GM12878 (cell line): ENCODE measurements at regions not wholly inside any gene's neighbourhood (a gene's known extent, or its start where the extent isn't known, plus 50 kb on each side); places are given as distances from the start of the nearest gene placed in this dataset.

Source experiments
- ATAC-seq: fragments of 200-7000 bp; cut with Tn5 transposase; 3 replicates; pipeline ENCODE4 v1.9.1; 2020; ENCODE audit warnings: mild to moderate bottlenecking, moderate library complexity
- BruUV-seq: library from RNA; stranded (reverse); fragments of 400-500 nt; replicated peaks from 2 replicates; lab custom pipeline; 2021; lab: Mats Ljungman, UMichigan
- CTCF ChIA-PET: fragments of 300-600 bp; sonication (Branson Sonifier 250); formaldehyde crosslinking; extraction: SDS; loops from one replicate; lab custom pipeline; 2021; ENCODE audit warnings: inconsistent platforms; lab: Yijun Ruan, JAX
- POLR2A ChIA-PET: fragments of 350-600 bp; formaldehyde crosslinking; extraction: SDS; loops from one replicate; lab custom pipeline; 2021; ENCODE audit warnings: inconsistent platforms; lab: Charles Lee
- RAD21 ChIA-PET: fragments of 300-600 bp; sonication (Branson Sonifier 250); formaldehyde crosslinking; loops from one replicate; lab custom pipeline; 2023; ENCODE audit warnings: antibody characterized with exemption; ENCODE audit not compliant: unreplicated experiment; lab: Charles Lee
- SMC1A ChIA-PET: fragments of 300-600 bp; sonication (Branson Sonifier 250); formaldehyde crosslinking; loops from one replicate; lab custom pipeline; 2023; ENCODE audit not compliant: unreplicated experiment, uncharacterized antibody; lab: Charles Lee
- DNase-seq: peaks from one replicate; pipeline ENCODE4 v3.0.0-alpha.2; 2011; ENCODE audit warnings: low read depth, low spot score
- FAIRE-seq: peaks from 3 replicates; lab custom pipeline; 2011; peaks lifted over from hg19 to GRCh38; lab: Jason Lieb, UNC
- H2AFZ ChIP-seq: 2 replicates; pipeline ENCODE4 v1.6.0; 2011; ENCODE audit warnings: low read depth, low read length, control low read depth; ENCODE audit not compliant: control insufficient read depth
- H3K27ac ChIP-seq: 2 replicates; pipeline ENCODE4 v1.5.1; 2011; ENCODE audit warnings: control low read depth; ENCODE audit not compliant: control insufficient read depth, insufficient read depth
- H3K27me3 ChIP-seq, 2 experiments: replicated peaks in 1 of 2; 2 replicates each; pipeline versions ENCODE4 v1.6.0 to v1.6.1; 2011; ENCODE audit warnings: low read length in 1 of 2; ENCODE audit not compliant: control insufficient read depth in 2 of 2, insufficient read depth in 2 of 2
- H3K36me3 ChIP-seq, 2 experiments: 2 replicates each; pipeline ENCODE4 v1.5.1; 2011; ENCODE audit warnings: low read length in 1 of 2; ENCODE audit not compliant: control insufficient read depth in 2 of 2, insufficient read depth in 2 of 2
- H3K4me1 ChIP-seq: 2 replicates; pipeline ENCODE4 v1.6.1; 2011; ENCODE audit warnings: mild to moderate bottlenecking, low read length, moderate library complexity, mixed read lengths; ENCODE audit not compliant: control insufficient read depth, insufficient read depth
- H3K4me2 ChIP-seq: 2 replicates; pipeline ENCODE4 v1.6.0; 2011; ENCODE audit warnings: control low read depth; ENCODE audit not compliant: control insufficient read depth, insufficient read depth
- H3K4me3 ChIP-seq: fragments of 200-600 bp; sonication (generic); 2 replicates; pipeline ENCODE4 v1.5.1; 2016
- H3K79me2 ChIP-seq: 2 replicates; pipeline ENCODE4 v1.6.0; 2011; ENCODE audit warnings: low read length; ENCODE audit not compliant: control insufficient read depth, insufficient read depth
- H3K9ac ChIP-seq: 2 replicates; pipeline ENCODE4 v1.8.0; 2011; ENCODE audit warnings: low read length, control low read depth, mixed read lengths; ENCODE audit not compliant: control insufficient read depth, insufficient read depth
- H3K9me3 ChIP-seq: replicated peaks from 3 replicates; pipeline ENCODE4 v1.5.1; 2011; ENCODE audit warnings: mild to moderate bottlenecking, low read length; ENCODE audit not compliant: control insufficient read depth, insufficient read depth
- H4K20me1 ChIP-seq: 2 replicates; pipeline ENCODE4 v1.6.0; 2011; ENCODE audit not compliant: control insufficient read depth, insufficient read depth
- BRCA1 ChIP-seq: IDR thresholded peaks from 2 replicates; pipeline ENCODE4 v1.6.1; 2011; ENCODE audit warnings: low read depth, low read length, improper control_type of control experiment
- CBX3 ChIP-seq: fragments of 200-600 bp; sonication (generic); IDR thresholded peaks from 2 replicates; pipeline ENCODE4 v1.6.1; 2016; ENCODE audit warnings: low read depth, borderline replicate concordance
- FOXM1 ChIP-seq: IDR thresholded peaks from 2 replicates; pipeline ENCODE4 v1.6.1; 2012; ENCODE audit warnings: low read depth, mild to moderate bottlenecking, inconsistent platforms, low read length, moderate library complexity
- GATAD2B ChIP-seq: fragments of 450-650 bp; conservative IDR thresholded peaks from 2 replicates; pipeline ENCODE4 v1.6.1; 2017; ENCODE audit warnings: low read depth, mild to moderate bottlenecking, moderate library complexity
- MEF2A ChIP-seq: IDR thresholded peaks from 2 replicates; pipeline ENCODE4 v1.6.1; 2011; ENCODE audit warnings: low read depth, mild to moderate bottlenecking, low read length, moderate library complexity; ENCODE audit not compliant: insufficient read depth
- MTA3 ChIP-seq: IDR thresholded peaks from 2 replicates; pipeline ENCODE4 v1.6.1; 2012; ENCODE audit warnings: low read length, inconsistent platforms, borderline replicate concordance
- PAX5 ChIP-seq: IDR thresholded peaks from 2 replicates; pipeline ENCODE4 v1.6.1; 2011; ENCODE audit warnings: low read depth, low read length, borderline replicate concordance
- POU2F2 ChIP-seq: IDR thresholded peaks from 3 replicates; pipeline ENCODE4 v1.6.1; 2011; ENCODE audit warnings: low read depth, mild to moderate bottlenecking, low read length, borderline replicate concordance
- RAD21 ChIP-seq: IDR thresholded peaks from 2 replicates; pipeline ENCODE4 v1.6.1; 2011; ENCODE audit warnings: mild to moderate bottlenecking, low read depth, low read length, moderate library complexity; ENCODE audit not compliant: insufficient read depth
- RAD51 ChIP-seq: fragments of 450-650 bp; IDR thresholded peaks from 2 replicates; pipeline ENCODE4 v1.6.1; 2016; ENCODE audit warnings: moderate library complexity, mild to moderate bottlenecking, inconsistent platforms
- STAT1 ChIP-seq: fragments of 450-650 bp; conservative IDR thresholded peaks from 2 replicates; pipeline ENCODE4 v1.6.1; 2014; ENCODE audit warnings: antibody characterized with exemption, mild to moderate bottlenecking
- TCF3 ChIP-seq: IDR thresholded peaks from 2 replicates; pipeline ENCODE4 v1.6.1; 2012; ENCODE audit warnings: low read depth, mild to moderate bottlenecking, low read length, borderline replicate concordance; ENCODE audit not compliant: insufficient read depth
- WRNIP1 ChIP-seq: IDR thresholded peaks from 2 replicates; pipeline ENCODE4 v1.6.1; 2011; ENCODE audit warnings: low read depth, low read length, improper control_type of control experiment, borderline replicate concordance
- ZNF207 ChIP-seq: fragments of 450-650 bp; IDR thresholded peaks from 2 replicates; pipeline ENCODE4 v1.6.1; 2014; ENCODE audit warnings: antibody characterized with exemption, mild to moderate bottlenecking, borderline replicate concordance
- ZNF274 ChIP-seq: IDR thresholded peaks from one replicate; pipeline ENCODE4 v1.8.0; 2011; ENCODE audit not compliant: insufficient read length, insufficient read depth
- WGBS: methylation state at CpG from one replicate; pipeline ENCODE4 v1.1.6; 2016; ENCODE audit warnings: low lambda C conversion rate; ENCODE audit not compliant: insufficient replicate concordance, insufficient coverage; ENCODE audit errors: missing lambda C conversion rate; 5-methylcytosine and 5-hydroxymethylcytosine counted together
- in situ Hi-C: fragments of 300-500 bp; cut with MboI; formaldehyde crosslinking; loops from 9 replicates; pipeline ENCODE4 v1.14.3; 2018; ENCODE audit warnings: mixed read lengths
- intact Hi-C: fragments of 100-400 bp; cut with micrococcal nuclease; formaldehyde crosslinking; loops from one replicate; pipeline ENCODE4 v1.14.2; 2022; ENCODE audit not compliant: unreplicated experiment
- TF ChIP-seq, protein P1 (sequence below): IDR thresholded peaks from 2 replicates; pipeline ENCODE4 v1.6.1; 2011; ENCODE audit warnings: low read depth, mild to moderate bottlenecking, low read length, moderate library complexity, borderline replicate concordance; ENCODE audit errors: extremely low read depth
- TF ChIP-seq, protein P2 (sequence below): fragments of 450-650 bp; IDR thresholded peaks from 2 replicates; pipeline ENCODE4 v1.6.1; 2014; ENCODE audit warnings: mild to moderate bottlenecking
- TF ChIP-seq, protein P3 (sequence below): fragments of 450-650 bp; formaldehyde crosslinking; IDR thresholded peaks from 2 replicates; pipeline ENCODE4 v1.4.0; 2020; ENCODE audit warnings: mild to moderate bottlenecking, moderate library complexity
- TF ChIP-seq, protein P4 (sequence below): fragments of 450-650 bp; IDR thresholded peaks from 2 replicates; pipeline ENCODE4 v1.6.1; 2017; ENCODE audit warnings: antibody characterized with exemption, mild to moderate bottlenecking, moderate library complexity

DNA sequence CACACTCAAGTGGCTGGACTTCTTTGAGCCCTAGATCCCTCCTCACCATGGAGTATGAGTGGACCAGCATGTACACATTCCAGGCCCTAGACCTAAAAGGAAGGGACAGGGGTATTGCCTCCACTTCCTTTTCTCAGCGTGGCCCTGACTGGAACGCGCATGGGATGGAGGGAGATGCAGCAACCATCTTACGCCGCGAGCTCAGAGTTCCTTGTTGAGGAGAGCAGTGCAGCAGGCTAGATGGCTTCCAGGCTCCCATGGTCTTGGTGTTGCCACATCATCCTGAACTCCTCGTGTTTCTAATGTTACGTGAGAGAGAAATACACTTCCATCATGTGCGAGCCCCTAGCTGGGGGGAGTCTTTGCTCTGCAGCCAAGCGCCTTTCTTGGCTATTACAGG, 61.8 kb upstream of the DIO3 start:
- H3K27me3 ChIP-seq = no peaks in the 10 kb centered on the region; a peak in 2 of 4 replicates
- no peak overlapping the region for H3K9ac ChIP-seq
- ChIA-PET SMC1A (no interaction called here), CTCF (no interaction called here), POLR2A (no interaction called here), RAD21 (no interaction called here)
- H4K20me1 ChIP-seq = no peaks in the 10 kb centered on the region
- H2AFZ ChIP-seq = no peak overlapping the region
- ATAC-seq (no peak), FAIRE-seq (no peak), DNase-seq (no peak)
- H3K9me3 ChIP-seq = no peaks in the 10 kb centered on the region
- H3K4me2 ChIP-seq = no peak overlapping the region
- no peaks in the 10 kb centered on the region for H3K79me2 ChIP-seq
- no peaks in the 10 kb centered on the region for H3K4me1 ChIP-seq
- no peak overlapping the region for H3K27ac ChIP-seq
- intact Hi-C loops (no loop called here), in situ Hi-C loops (no loop called here)
- BruUV-seq = no TSS peak
- H3K4me3 ChIP-seq = no peak overlapping the region
- no peaks in the 10 kb centered on the region for H3K36me3 ChIP-seq
- TF ChIP-seq POU2F2 (no peak), WRNIP1 (no peak), GATAD2B (no peak), RAD51 (no peak), PAX5 (no peak), MEF2A (no peak), RAD21 (no peak), STAT1 (no peak), MTA3 (no peak), FOXM1 (no peak), CBX3 (no peak), BRCA1 (no peak), TCF3 (no peak), ZNF207 (no peak), ZNF274 (no peak)
- TF ChIP-seq, protein P1, sequence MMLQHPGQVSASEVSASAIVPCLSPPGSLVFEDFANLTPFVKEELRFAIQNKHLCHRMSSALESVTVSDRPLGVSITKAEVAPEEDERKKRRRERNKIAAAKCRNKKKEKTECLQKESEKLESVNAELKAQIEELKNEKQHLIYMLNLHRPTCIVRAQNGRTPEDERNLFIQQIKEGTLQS = no peak
- TF ChIP-seq, protein P2, sequence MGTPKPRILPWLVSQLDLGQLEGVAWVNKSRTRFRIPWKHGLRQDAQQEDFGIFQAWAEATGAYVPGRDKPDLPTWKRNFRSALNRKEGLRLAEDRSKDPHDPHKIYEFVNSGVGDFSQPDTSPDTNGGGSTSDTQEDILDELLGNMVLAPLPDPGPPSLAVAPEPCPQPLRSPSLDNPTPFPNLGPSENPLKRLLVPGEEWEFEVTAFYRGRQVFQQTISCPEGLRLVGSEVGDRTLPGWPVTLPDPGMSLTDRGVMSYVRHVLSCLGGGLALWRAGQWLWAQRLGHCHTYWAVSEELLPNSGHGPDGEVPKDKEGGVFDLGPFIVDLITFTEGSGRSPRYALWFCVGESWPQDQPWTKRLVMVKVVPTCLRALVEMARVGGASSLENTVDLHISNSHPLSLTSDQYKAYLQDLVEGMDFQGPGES = no peak
- TF ChIP-seq, protein P3, sequence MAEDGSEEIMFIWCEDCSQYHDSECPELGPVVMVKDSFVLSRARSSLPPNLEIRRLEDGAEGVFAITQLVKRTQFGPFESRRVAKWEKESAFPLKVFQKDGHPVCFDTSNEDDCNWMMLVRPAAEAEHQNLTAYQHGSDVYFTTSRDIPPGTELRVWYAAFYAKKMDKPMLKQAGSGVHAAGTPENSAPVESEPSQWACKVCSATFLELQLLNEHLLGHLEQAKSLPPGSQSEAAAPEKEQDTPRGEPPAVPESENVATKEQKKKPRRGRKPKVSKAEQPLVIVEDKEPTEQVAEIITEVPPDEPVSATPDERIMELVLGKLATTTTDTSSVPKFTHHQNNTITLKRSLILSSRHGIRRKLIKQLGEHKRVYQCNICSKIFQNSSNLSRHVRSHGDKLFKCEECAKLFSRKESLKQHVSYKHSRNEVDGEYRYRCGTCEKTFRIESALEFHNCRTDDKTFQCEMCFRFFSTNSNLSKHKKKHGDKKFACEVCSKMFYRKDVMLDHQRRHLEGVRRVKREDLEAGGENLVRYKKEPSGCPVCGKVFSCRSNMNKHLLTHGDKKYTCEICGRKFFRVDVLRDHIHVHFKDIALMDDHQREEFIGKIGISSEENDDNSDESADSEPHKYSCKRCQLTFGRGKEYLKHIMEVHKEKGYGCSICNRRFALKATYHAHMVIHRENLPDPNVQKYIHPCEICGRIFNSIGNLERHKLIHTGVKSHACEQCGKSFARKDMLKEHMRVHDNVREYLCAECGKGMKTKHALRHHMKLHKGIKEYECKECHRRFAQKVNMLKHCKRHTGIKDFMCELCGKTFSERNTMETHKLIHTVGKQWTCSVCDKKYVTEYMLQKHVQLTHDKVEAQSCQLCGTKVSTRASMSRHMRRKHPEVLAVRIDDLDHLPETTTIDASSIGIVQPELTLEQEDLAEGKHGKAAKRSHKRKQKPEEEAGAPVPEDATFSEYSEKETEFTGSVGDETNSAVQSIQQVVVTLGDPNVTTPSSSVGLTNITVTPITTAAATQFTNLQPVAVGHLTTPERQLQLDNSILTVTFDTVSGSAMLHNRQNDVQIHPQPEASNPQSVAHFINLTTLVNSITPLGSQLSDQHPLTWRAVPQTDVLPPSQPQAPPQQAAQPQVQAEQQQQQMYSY (CRISPR knock-in tag) = no peak
- TF ChIP-seq, protein P4, sequence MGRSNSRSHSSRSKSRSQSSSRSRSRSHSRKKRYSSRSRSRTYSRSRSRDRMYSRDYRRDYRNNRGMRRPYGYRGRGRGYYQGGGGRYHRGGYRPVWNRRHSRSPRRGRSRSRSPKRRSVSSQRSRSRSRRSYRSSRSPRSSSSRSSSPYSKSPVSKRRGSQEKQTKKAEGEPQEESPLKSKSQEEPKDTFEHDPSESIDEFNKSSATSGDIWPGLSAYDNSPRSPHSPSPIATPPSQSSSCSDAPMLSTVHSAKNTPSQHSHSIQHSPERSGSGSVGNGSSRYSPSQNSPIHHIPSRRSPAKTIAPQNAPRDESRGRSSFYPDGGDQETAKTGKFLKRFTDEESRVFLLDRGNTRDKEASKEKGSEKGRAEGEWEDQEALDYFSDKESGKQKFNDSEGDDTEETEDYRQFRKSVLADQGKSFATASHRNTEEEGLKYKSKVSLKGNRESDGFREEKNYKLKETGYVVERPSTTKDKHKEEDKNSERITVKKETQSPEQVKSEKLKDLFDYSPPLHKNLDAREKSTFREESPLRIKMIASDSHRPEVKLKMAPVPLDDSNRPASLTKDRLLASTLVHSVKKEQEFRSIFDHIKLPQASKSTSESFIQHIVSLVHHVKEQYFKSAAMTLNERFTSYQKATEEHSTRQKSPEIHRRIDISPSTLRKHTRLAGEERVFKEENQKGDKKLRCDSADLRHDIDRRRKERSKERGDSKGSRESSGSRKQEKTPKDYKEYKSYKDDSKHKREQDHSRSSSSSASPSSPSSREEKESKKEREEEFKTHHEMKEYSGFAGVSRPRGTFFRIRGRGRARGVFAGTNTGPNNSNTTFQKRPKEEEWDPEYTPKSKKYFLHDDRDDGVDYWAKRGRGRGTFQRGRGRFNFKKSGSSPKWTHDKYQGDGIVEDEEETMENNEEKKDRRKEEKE = no peak
- 50% methylated on average over 10 of the region's 10 CpGs for WGBS
